Skeletal muscle satellite cell (primary cell): ENCODE measurements at regions not wholly inside any gene's neighbourhood (a gene's known extent, or its start where the extent isn't known, plus 50 kb on each side); places are given as distances from the start of the nearest gene placed in this dataset.

Experiments
- H3K27me3 ChIP-seq: 2 replicates; pipeline ENCODE4 v1.7.0; 2013; ENCODE audit warnings: low read length; ENCODE audit not compliant: control insufficient read depth, insufficient read depth
- H3K36me3 ChIP-seq: 2 replicates; pipeline ENCODE4 v1.7.0; 2013; ENCODE audit warnings: mild to moderate bottlenecking, control low read depth, low read length; ENCODE audit not compliant: insufficient read depth
- H3K4me1 ChIP-seq: 2 replicates; pipeline ENCODE4 v1.7.0; 2013; ENCODE audit warnings: low read length; ENCODE audit not compliant: control insufficient read depth, insufficient read depth
- H3K4me2 ChIP-seq: 2 replicates; pipeline ENCODE4 v1.7.0; 2013; ENCODE audit warnings: mild to moderate bottlenecking, low read length
- H3K4me3 ChIP-seq: 2 replicates; pipeline ENCODE4 v1.7.0; 2013; ENCODE audit warnings: low read length
- H3K9ac ChIP-seq: 2 replicates; pipeline ENCODE4 v1.7.0; 2013; ENCODE audit warnings: mild to moderate bottlenecking, low read depth, low read length, moderate library complexity
- H3K9me3 ChIP-seq: replicated peaks from 2 replicates; pipeline ENCODE4 v1.7.0; 2013; ENCODE audit warnings: mild to moderate bottlenecking, control low read depth, low read length

- Histone ChIP-seq H3K27me3 (peaks cover 30% of the 10 kb centered on the region), H3K4me2 (no peak overlapping the region), H3K9me3 (peaks cover 3% of the 10 kb centered on the region), H3K4me1 (no peaks in the 10 kb centered on the region), H3K36me3 (no peaks in the 10 kb centered on the region), H3K4me3 (no peak overlapping the region), H3K9ac (no peak overlapping the region)
Observed at GRCh38 chr4:152009031-152009670, 248.3 kb upstream of the GATB start.

- Histone ChIP-seq H3K4me3 (no peak overlapping the region), H3K4me1 (no peaks in the 10 kb centered on the region), H3K9ac (no peak overlapping the region), H3K9me3 (no peaks in the 10 kb centered on the region), H3K4me2 (no peak overlapping the region), H3K36me3 (no peaks in the 10 kb centered on the region), H3K27me3 (peaks cover 30% of the 10 kb centered on the region)
Observed at GRCh38 chr4:152007111-152007510, 246.3 kb upstream of the GATB start.

- Histone ChIP-seq H3K4me1 (no peaks in the 10 kb centered on the region), H3K9ac (no peak overlapping the region), H3K27me3 (peaks cover 16% of the 10 kb centered on the region), H3K4me2 (no peak overlapping the region), H3K9me3 (no peaks in the 10 kb centered on the region), H3K4me3 (no peak overlapping the region), H3K36me3 (no peaks in the 10 kb centered on the region)
Observed at GRCh38 chr4:152004801-152005200, 244.0 kb upstream of the GATB start.

GRCh38 chr4:152000518-152000917, 239.7 kb upstream of the GATB start:
- Histone ChIP-seq H3K4me1 (no peaks in the 10 kb centered on the region), H3K4me3 (no peak overlapping the region), H3K9ac (no peak overlapping the region), H3K27me3 (no peaks in the 10 kb centered on the region), H3K9me3 (no peaks in the 10 kb centered on the region), H3K36me3 (no peaks in the 10 kb centered on the region), H3K4me2 (no peak overlapping the region)

- H3K9ac ChIP-seq = no peak overlapping the region
- H3K9me3 ChIP-seq = no peaks in the 10 kb centered on the region
- no peak overlapping the region for H3K4me3 ChIP-seq
- no peaks in the 10 kb centered on the region for H3K27me3 ChIP-seq
- no peaks in the 10 kb centered on the region for H3K4me1 ChIP-seq
- H3K4me2 ChIP-seq = no peak overlapping the region
- no peaks in the 10 kb centered on the region for H3K36me3 ChIP-seq
Observed at GRCh38 chr4:151998723-151999122, 237.9 kb upstream of the GATB start.

- Histone ChIP-seq H3K4me3 (no peak overlapping the region), H3K36me3 (no peaks in the 10 kb centered on the region), H3K9me3 (no peaks in the 10 kb centered on the region), H3K27me3 (no peaks in the 10 kb centered on the region), H3K4me1 (peaks cover under 1% of the 10 kb centered on the region), H3K9ac (no peak overlapping the region), H3K4me2 (no peak overlapping the region)
Observed at GRCh38 chr4:151997461-151997860, 236.7 kb upstream of the GATB start.

GRCh38 chr4:151994429-151994828, 233.6 kb upstream of the GATB start:
- no peak overlapping the region for H3K9ac ChIP-seq
- no peak overlapping the region for H3K4me3 ChIP-seq
- peaks cover 18% of the 10 kb centered on the region for H3K4me1 ChIP-seq
- no peaks in the 10 kb centered on the region for H3K27me3 ChIP-seq
- no peak overlapping the region for H3K4me2 ChIP-seq
- no peaks in the 10 kb centered on the region for H3K9me3 ChIP-seq
- H3K36me3 ChIP-seq = no peaks in the 10 kb centered on the region

GRCh38 chr4:151993521-151993920, 232.7 kb upstream of the GATB start:
- H3K36me3 ChIP-seq = no peaks in the 10 kb centered on the region
- H3K9me3 ChIP-seq = no peaks in the 10 kb centered on the region
- peaks cover 19% of the 10 kb centered on the region for H3K4me1 ChIP-seq
- H3K9ac ChIP-seq = no peak overlapping the region
- no peaks in the 10 kb centered on the region for H3K27me3 ChIP-seq
- H3K4me3 ChIP-seq = no peak overlapping the region
- no peak overlapping the region for H3K4me2 ChIP-seq

GRCh38 chr4:151992332-151993154, 231.7 kb upstream of the GATB start:
- Histone ChIP-seq H3K4me1 (peaks cover 19% of the 10 kb centered on the region), H3K9me3 (no peaks in the 10 kb centered on the region), H3K4me3 (no peak overlapping the region), H3K36me3 (no peaks in the 10 kb centered on the region), H3K27me3 (no peaks in the 10 kb centered on the region), H3K9ac (no peak overlapping the region), H3K4me2 (no peak overlapping the region)

GRCh38 chr4:151991884-151992167, 231.0 kb upstream of the GATB start:
- no peak overlapping the region for H3K4me2 ChIP-seq
- no peaks in the 10 kb centered on the region for H3K36me3 ChIP-seq
- no peaks in the 10 kb centered on the region for H3K27me3 ChIP-seq
- H3K4me3 ChIP-seq = no peak overlapping the region
- no peak overlapping the region for H3K9ac ChIP-seq
- peaks cover 19% of the 10 kb centered on the region for H3K4me1 ChIP-seq
- no peaks in the 10 kb centered on the region for H3K9me3 ChIP-seq

- H3K27me3 ChIP-seq = no peaks in the 10 kb centered on the region
- H3K4me2 ChIP-seq = no peak overlapping the region
- no peaks in the 10 kb centered on the region for H3K36me3 ChIP-seq
- H3K9me3 ChIP-seq = no peaks in the 10 kb centered on the region
- no peak overlapping the region for H3K4me3 ChIP-seq
- H3K4me1 ChIP-seq = peaks cover 19% of the 10 kb centered on the region
- no peak overlapping the region for H3K9ac ChIP-seq
Observed at GRCh38 chr4:151991001-151991883, 230.4 kb upstream of the GATB start.
